OCI-LY7 (cell line): ENCODE measurements at regions not wholly inside any gene's neighbourhood (a gene's known extent, or its start where the extent isn't known, plus 50 kb on each side); places are given as distances from the start of the nearest gene placed in this dataset.

Source experiments
- BruUV-seq: library from RNA; stranded (reverse); fragments of 400-500 nt; replicated peaks from 2 replicates; lab custom pipeline; 2021; lab: Mats Ljungman, UMichigan
- CTCF ChIA-PET: fragments of 300-600 bp; sonication (Branson Sonifier 250); formaldehyde crosslinking; loops from one replicate; lab custom pipeline; 2022; ENCODE audit warnings: antibody characterized with exemption; ENCODE audit not compliant: unreplicated experiment; lab: Charles Lee
- POLR2A ChIA-PET: fragments of 300-600 bp; sonication (Branson Sonifier 250); formaldehyde crosslinking; loops from one replicate; lab custom pipeline; 2022; ENCODE audit warnings: antibody characterized with exemption; lab: Charles Lee
- DNase-seq: peaks from one replicate; pipeline ENCODE4 v3.0.0-alpha.2; 2015; ENCODE audit warnings: low spot score
- H2AFZ ChIP-seq: fragments of 200-600 bp; sonication (generic), shearing (Covaris generic); 2 replicates; pipeline ENCODE4 v1.6.1; 2014; ENCODE audit warnings: mild to moderate bottlenecking, antibody characterized with exemption, low read length, moderate library complexity
- H3K27ac ChIP-seq: fragments of 200-600 bp; sonication (generic); 2 replicates; pipeline ENCODE4 v1.5.1; 2014; ENCODE audit warnings: mixed run types, low read depth, mild to moderate bottlenecking, moderate library complexity, low read length, inconsistent platforms; ENCODE audit not compliant: poor library complexity, severe bottlenecking
- H3K36me3 ChIP-seq: fragments of 200-600 bp; sonication (generic); 2 replicates; pipeline ENCODE4 v1.6.1; 2014; ENCODE audit warnings: mild to moderate bottlenecking, antibody characterized with exemption, low read length, moderate library complexity, mixed read lengths; ENCODE audit not compliant: insufficient read depth
- H3K4me1 ChIP-seq: fragments of 200-600 bp; sonication (generic); 2 replicates; pipeline ENCODE4 v1.5.1; 2014; ENCODE audit warnings: mild to moderate bottlenecking, low read length; ENCODE audit not compliant: insufficient read depth, poor library complexity, severe bottlenecking
- H3K4me2 ChIP-seq: fragments of 200-600 bp; sonication (generic); 2 replicates; pipeline ENCODE4 v1.6.1; 2014; ENCODE audit warnings: mild to moderate bottlenecking, low read length
- H3K4me3 ChIP-seq: fragments of 200-600 bp; sonication (generic); 2 replicates; pipeline ENCODE4 v1.5.1; 2014; ENCODE audit warnings: mild to moderate bottlenecking, low read depth, low read length; ENCODE audit not compliant: poor library complexity, severe bottlenecking
- H3K79me2 ChIP-seq: fragments of 200-600 bp; sonication (generic); 2 replicates; pipeline ENCODE4 v1.6.1; 2016; ENCODE audit warnings: low read depth, mild to moderate bottlenecking, low read length, moderate library complexity, mixed read lengths; ENCODE audit not compliant: insufficient read depth
- H3K9me2 ChIP-seq: fragments of 200-600 bp; sonication (generic); 2 replicates; pipeline ENCODE4 v1.6.1; 2016; ENCODE audit warnings: mild to moderate bottlenecking, low read length, mixed read lengths; ENCODE audit not compliant: insufficient read depth
- H3K9me3 ChIP-seq: fragments of 200-600 bp; sonication (generic); 2 replicates; pipeline ENCODE4 v1.6.1; 2014; ENCODE audit warnings: mild to moderate bottlenecking, mixed run types, low read length, mixed read lengths
- H4K20me1 ChIP-seq: fragments of 200-600 bp; sonication (generic); 2 replicates; pipeline ENCODE4 v1.6.1; 2014; ENCODE audit warnings: mild to moderate bottlenecking, antibody characterized with exemption, low read length, moderate library complexity, mixed read lengths; ENCODE audit not compliant: insufficient read depth
- CTCF ChIP-seq: fragments of 200-600 bp; sonication (generic); conservative IDR thresholded peaks from 2 replicates; pipeline ENCODE4 v1.5.1; 2014; ENCODE audit warnings: mild to moderate bottlenecking, antibody characterized with exemption, low read length, moderate library complexity, mixed read lengths
- EZH2phosphoT487 ChIP-seq: fragments of 200-600 bp; sonication (generic); IDR thresholded peaks from 2 replicates; pipeline ENCODE4 v1.6.1; 2018; ENCODE audit warnings: low read depth, borderline replicate concordance, mild to moderate bottlenecking, mixed run types, antibody characterized with exemption, low read length, moderate library complexity, mixed read lengths
- intact Hi-C: fragments of 100-400 bp; cut with micrococcal nuclease; formaldehyde crosslinking; loops from one replicate; pipeline ENCODE4 v1.10.0; 2022; ENCODE audit not compliant: unreplicated experiment

- Histone ChIP-seq H3K27ac (no peak overlapping the region), H3K4me1 (no peaks in the 10 kb centered on the region), H3K79me2 (no peaks in the 10 kb centered on the region), H3K9me2 (no peaks in the 10 kb centered on the region), H3K4me3 (no peak overlapping the region), H3K9me3 (no peaks in the 10 kb centered on the region), H3K36me3 (no peaks in the 10 kb centered on the region), H4K20me1 (no peaks in the 10 kb centered on the region), H3K4me2 (no peak overlapping the region), H2AFZ (no peak overlapping the region)
- DNase-seq = no peak
- intact Hi-C loops = no loop called here
- ChIA-PET POLR2A (interaction anchor here (0.6 to 1.8 kb wide), 9 partner anchors 8 to 411 kb away, joined by 3 to 8 read pairs (median 4); no protein-coding TSS in a partner anchor), CTCF (no interaction called here)
- BruUV-seq = no TSS peak
- no peak for TF ChIP-seq EZH2phosphoT487
- no peak for TF ChIP-seq CTCF
Observed at GRCh38 chr13:91174886-91175501, 172.5 kb upstream of the MIR17HG start.

- Histone ChIP-seq H3K9me3 (no peaks in the 10 kb centered on the region), H3K4me2 (no peak overlapping the region), H3K36me3 (no peaks in the 10 kb centered on the region), H2AFZ (no peak overlapping the region), H4K20me1 (no peaks in the 10 kb centered on the region), H3K9me2 (no peaks in the 10 kb centered on the region), H3K79me2 (no peaks in the 10 kb centered on the region), H3K27ac (no peak overlapping the region), H3K4me3 (no peak overlapping the region), H3K4me1 (no peaks in the 10 kb centered on the region)
- intact Hi-C loops = no loop called here
- no TSS peak for BruUV-seq
- TF ChIP-seq EZH2phosphoT487 (no peak), CTCF (no peak)
- DNase-seq = no peak
- CTCF ChIA-PET = no interaction called here
- POLR2A ChIA-PET = interaction anchor here (0.7 to 1.7 kb wide), 4 partner anchors 19 to 41 kb away, joined by 4 to 7 read pairs (median 6); no protein-coding TSS in a partner anchor
Observed at GRCh38 chr13:91178099-91178498, 169.4 kb upstream of the MIR17HG start.

GRCh38 chr13:91181892-91182291 is 165.6 kb upstream of the MIR17HG start:
- BruUV-seq = no TSS peak
- CTCF ChIA-PET = interaction anchor here (1.8 kb wide), 1 partner anchor 12 kb away, joined by 6 read pairs; no protein-coding TSS in a partner anchor
- H3K4me2 ChIP-seq = no peak overlapping the region
- DNase-seq = no peak
- intact Hi-C loops = no loop called here
- no peaks in the 10 kb centered on the region for H3K9me2 ChIP-seq
- H3K36me3 ChIP-seq = no peaks in the 10 kb centered on the region
- H3K4me1 ChIP-seq = no peaks in the 10 kb centered on the region
- no peaks in the 10 kb centered on the region for H3K79me2 ChIP-seq
- H2AFZ ChIP-seq = no peak overlapping the region
- TF ChIP-seq CTCF = no peak
- no peak for TF ChIP-seq EZH2phosphoT487
- H4K20me1 ChIP-seq = 0 out of 2 replicates have a peak, but pooled peaks cover 2% of the 10 kb centered on the region
- no peaks in the 10 kb centered on the region for H3K9me3 ChIP-seq
- no peak overlapping the region for H3K4me3 ChIP-seq
- POLR2A ChIA-PET = interaction anchor here (0.5 to 2.4 kb wide), 17 partner anchors 8 to 735 kb away, joined by 3 to 14 read pairs (median 3); no protein-coding TSS in a partner anchor
- H3K27ac ChIP-seq = no peak overlapping the region
